AG04449 (cell line): ENCODE measurements at regions not wholly inside any gene's neighbourhood (a gene's known extent, or its start where the extent isn't known, plus 50 kb on each side); places are given as distances from the start of the nearest gene placed in this dataset.
A peak's percentile ranks its signal among the peaks of the same experiment; 100 is the strongest.

Experiments
- CTCF ChIA-PET: fragments of 350-600 bp; formaldehyde crosslinking; extraction: SDS; loops from one replicate; lab custom pipeline; 2021; ENCODE audit warnings: antibody characterized with exemption; lab: Yijun Ruan, JAX
- POLR2A ChIA-PET: fragments of 400-600, 350-600 bp; formaldehyde crosslinking; extraction: SDS; loops from one replicate; lab custom pipeline; 2020; ENCODE audit warnings: antibody characterized with exemption, inconsistent platforms; lab: Yijun Ruan, JAX
- DNase-seq: peaks from one replicate; pipeline ENCODE4 v3.0.0-alpha.2; 2010; ENCODE audit warnings: low read depth, low spot score
- H3K4me3 ChIP-seq: 2 replicates; pipeline ENCODE4 v1.5.1; 2011; ENCODE audit warnings: low read depth, mild to moderate bottlenecking, control low read depth, low read length
- CTCF ChIP-seq: IDR thresholded peaks from one replicate; pipeline ENCODE4 v1.5.1; 2011; ENCODE audit warnings: mild to moderate bottlenecking, moderate library complexity, low read length, control low read depth, inconsistent platforms; ENCODE audit not compliant: insufficient read depth; ENCODE audit errors: missing control alignments

DNA sequence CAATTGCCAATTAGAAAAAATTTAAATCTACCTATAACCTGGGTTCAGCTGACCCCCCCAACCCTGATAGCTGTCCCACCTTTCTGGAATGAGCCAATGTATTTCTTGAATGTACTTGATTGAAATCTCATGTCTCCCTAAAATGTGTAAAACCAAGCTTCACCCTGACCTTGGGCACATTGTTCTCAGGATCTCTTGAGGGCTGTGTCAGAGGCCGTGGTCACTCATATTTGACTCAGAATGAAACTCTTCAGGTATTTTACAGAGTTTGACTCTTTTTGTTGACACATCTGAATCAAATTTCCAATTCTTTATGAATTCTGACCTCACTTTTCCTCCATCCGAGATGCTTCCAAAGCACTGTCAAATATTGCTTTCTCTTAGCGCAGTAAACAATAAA lies 115.3 kb upstream of the BEND4 start:
- no peak for TF ChIP-seq CTCF
- no peak overlapping the region for H3K4me3 ChIP-seq
- ChIA-PET CTCF (no interaction called here), POLR2A (no interaction called here)
- no peak for DNase-seq

- H3K4me3 ChIP-seq: no peak overlapping the region
- TF ChIP-seq CTCF: no peak
- ChIA-PET CTCF (no interaction called here), POLR2A (no interaction called here)
- DNase-seq: no peak
These were observed 116.4 kb upstream of the BEND4 start for GRCh38 chr4:42268824-42269223.

DNA sequence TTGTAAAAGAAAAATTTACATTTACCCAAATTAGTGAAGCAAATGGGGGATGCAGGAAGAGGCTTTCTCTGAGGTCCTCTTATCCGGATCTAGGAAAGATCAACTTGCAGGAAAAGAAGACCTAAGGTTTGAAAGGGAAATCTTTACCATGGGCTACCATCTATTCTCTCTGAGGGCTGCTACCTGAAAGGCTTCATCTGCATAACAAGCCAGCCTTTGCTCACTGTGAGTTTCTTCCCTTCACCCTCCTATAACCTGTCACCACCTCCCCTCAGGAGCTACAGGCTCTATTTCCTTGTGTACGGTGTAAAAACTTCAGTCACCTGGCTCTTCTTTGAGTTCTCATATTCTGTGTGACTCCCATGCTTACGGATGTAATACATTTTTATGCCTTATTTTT lies 118.6 kb upstream of the BEND4 start:
- no peak for TF ChIP-seq CTCF
- no peak for DNase-seq
- ChIA-PET CTCF (no interaction called here), POLR2A (no interaction called here)
- H3K4me3 ChIP-seq: no peak overlapping the region

DNA sequence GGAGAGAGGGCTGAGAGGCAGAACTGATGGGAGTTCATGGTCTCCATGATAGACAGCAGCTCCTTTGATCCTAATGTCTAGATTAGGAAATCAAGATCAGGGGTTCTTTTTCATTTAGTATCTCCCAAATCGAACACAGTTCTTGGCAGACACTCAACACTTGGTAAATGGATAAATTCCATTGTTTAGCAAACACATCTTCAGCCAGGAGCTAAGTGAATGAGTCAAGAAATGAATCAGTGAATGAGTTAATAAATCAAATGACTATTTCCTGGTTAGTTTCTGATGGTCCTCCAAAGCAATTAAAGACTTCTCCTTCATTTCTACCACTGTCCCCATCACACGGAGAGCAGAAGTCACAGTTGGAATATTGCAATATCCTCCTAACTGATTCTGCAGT lies 120.0 kb upstream of the SHISA3 start:
- no peak overlapping the region for H3K4me3 ChIP-seq
- ChIA-PET POLR2A (no interaction called here), CTCF (interaction anchor here (1.0 kb wide), 1 partner anchor 242 kb away, joined by 3 read pairs; no protein-coding TSS in a partner anchor)
- TF ChIP-seq CTCF: no peak
- no peak for DNase-seq

GRCh38 chr4:42278709-42279324 lies 118.5 kb upstream of the SHISA3 start:
- ChIA-PET CTCF (interaction anchor here (6.7 kb wide), 1 partner anchor 240 kb away, joined by 70 read pairs; no protein-coding TSS in a partner anchor), POLR2A (no interaction called here)
- TF ChIP-seq CTCF: no peak
- H3K4me3 ChIP-seq: no peak overlapping the region
- DNase-seq: no peak

DNA sequence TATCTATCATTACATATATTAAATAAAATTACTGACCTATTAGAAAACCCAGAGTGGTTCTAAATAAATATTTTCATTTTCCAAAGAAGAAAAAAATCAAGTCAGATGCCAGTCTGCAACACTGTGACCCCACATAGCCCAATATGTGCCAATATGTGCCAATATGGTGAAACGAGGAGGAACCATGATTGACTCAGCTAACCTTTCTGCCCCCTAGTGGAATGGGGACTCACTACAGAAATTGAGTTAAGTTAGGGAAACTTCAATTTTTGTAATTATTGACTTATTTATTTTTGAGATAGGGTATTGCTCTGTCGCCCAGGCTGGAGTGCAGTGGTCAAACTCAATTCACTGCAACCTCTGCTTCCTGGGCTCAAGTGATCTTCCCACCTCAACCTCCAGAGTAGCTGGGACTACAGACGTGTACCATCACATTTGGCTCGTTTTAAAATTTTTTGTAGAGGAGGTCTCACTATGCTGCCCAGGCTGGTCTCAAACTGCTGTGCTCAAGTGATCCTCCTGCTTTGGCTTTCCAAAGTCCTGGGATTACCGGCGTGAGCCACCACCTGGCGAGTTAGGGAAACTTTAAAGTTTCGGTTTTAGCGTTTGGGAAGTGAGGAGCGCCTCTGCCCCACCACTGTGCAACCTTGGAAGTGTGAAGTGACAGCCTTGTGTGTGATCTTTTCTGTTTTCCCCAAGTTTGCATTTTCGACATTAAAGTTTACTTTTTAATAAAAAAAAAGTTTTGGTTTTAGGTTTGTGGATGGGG lies 116.8 kb upstream of the SHISA3 start:
- CTCF ChIA-PET: interaction anchor here (1.0 to 6.7 kb wide), 2 partner anchors 238 to 323 kb away, joined by 4 to 70 read pairs; no protein-coding TSS in a partner anchor
- TF ChIP-seq CTCF: peak; percentile 41
- no peak for DNase-seq
- no peak overlapping the region for H3K4me3 ChIP-seq
- POLR2A ChIA-PET: no interaction called here
